ENCODE measurements at regions not wholly inside any gene's neighbourhood (a gene's known extent, or its start where the extent isn't known, plus 50 kb on each side); places are given as distances from the start of the nearest gene placed in this dataset.
A peak's percentile ranks its signal among the peaks of the same experiment; 100 is the strongest.

- DNase-seq (ENCODE audit: low read depth) = no peak
- H3K27me3 ChIP-seq (ENCODE audit: control insufficient read depth, insufficient read depth, low read length) = no peaks in the 10 kb centered on the region
- H3K36me3 ChIP-seq (ENCODE audit: control insufficient read depth, insufficient read depth, low read length) = no peaks in the 10 kb centered on the region
- no peak for TF ChIP-seq CTCF (IDR thresholded peaks at IDR 0.05; ENCODE audit: insufficient read depth, low read length, severe bottlenecking)
- no peak overlapping the region for H3K4me3 ChIP-seq (ENCODE audit: low read depth, low read length)
- no peak for FAIRE-seq
These were observed 211.1 kb upstream of the RNF32 start for GRCh38 chr7:156429514-156429913.

DNA sequence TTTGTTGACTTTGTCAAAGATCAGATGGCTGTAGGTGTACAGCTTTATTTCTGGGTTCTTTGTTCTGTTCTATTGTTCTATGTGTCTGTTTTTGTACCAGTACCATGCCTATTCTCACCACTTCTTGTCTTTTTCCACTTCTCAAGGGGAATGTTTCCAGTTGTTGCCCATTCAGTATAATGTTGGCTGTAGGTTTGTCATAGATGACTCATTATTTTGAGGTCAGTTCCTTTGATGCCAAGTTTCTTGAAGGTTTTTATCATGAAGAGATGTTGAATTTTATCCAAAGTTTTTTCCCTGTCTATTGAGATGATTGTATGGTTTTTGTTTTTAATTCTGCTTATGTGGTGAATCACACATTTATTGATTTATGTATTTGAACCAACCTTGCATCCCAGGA lies 216.7 kb upstream of the RNF32 start:
- H3K27me3 ChIP-seq (ENCODE audit: control insufficient read depth, insufficient read depth, low read length) = no peaks in the 10 kb centered on the region
- DNase-seq (ENCODE audit: low read depth) (peak; percentile 5), FAIRE-seq (no peak)
- no peak for TF ChIP-seq CTCF (IDR thresholded peaks at IDR 0.05; ENCODE audit: insufficient read depth, low read length, severe bottlenecking)
- H3K36me3 ChIP-seq (ENCODE audit: control insufficient read depth, insufficient read depth, low read length) = no peaks in the 10 kb centered on the region
- no peak overlapping the region for H3K4me3 ChIP-seq (ENCODE audit: low read depth, low read length)

DNA sequence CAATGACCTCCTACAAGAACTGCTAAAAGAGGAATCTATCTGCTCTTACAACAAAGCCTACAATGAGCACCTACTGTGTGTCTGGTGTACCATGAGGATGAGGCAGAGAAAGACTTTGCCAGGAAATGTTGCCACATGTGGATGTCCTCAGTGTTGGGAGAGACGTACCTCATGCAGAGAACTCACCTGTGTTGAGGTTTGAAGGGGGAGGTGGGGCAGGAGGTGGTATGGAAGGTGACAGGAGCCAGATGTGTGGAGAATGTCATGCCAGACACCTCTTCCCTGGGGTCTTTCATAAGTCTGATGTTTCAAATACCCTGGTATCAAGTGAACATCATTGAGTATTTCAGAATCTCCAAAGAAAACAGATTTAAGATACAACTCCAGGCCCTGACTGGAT lies 220.1 kb upstream of the RNF32 start:
- DNase-seq (ENCODE audit: low read depth) = no peak
- peak; percentile 64 for FAIRE-seq
- H3K36me3 ChIP-seq (ENCODE audit: control insufficient read depth, insufficient read depth, low read length) = no peaks in the 10 kb centered on the region

GRCh38 chr7:156419782-156420181 lies 220.8 kb upstream of the RNF32 start:
- Histone ChIP-seq H3K4me3 (ENCODE audit: low read depth, low read length) (no peak overlapping the region), H3K36me3 (ENCODE audit: control insufficient read depth, insufficient read depth, low read length) (no peaks in the 10 kb centered on the region), H3K27me3 (ENCODE audit: control insufficient read depth, insufficient read depth, low read length) (no peaks in the 10 kb centered on the region)
- no peak for TF ChIP-seq CTCF (IDR thresholded peaks at IDR 0.05; ENCODE audit: insufficient read depth, low read length, severe bottlenecking)
- DNase-seq (ENCODE audit: low read depth) = no peak
- FAIRE-seq = no peak

More for the DNA sequence above, 220.1 kb upstream of the RNF32 start:
- TF ChIP-seq CTCF (IDR thresholded peaks at IDR 0.05; ENCODE audit: insufficient read depth, low read length, severe bottlenecking) = no peak
- Histone ChIP-seq H3K27me3 (ENCODE audit: control insufficient read depth, insufficient read depth, low read length) (no peaks in the 10 kb centered on the region), H3K4me3 (ENCODE audit: low read depth, low read length) (no peak overlapping the region)

DNA sequence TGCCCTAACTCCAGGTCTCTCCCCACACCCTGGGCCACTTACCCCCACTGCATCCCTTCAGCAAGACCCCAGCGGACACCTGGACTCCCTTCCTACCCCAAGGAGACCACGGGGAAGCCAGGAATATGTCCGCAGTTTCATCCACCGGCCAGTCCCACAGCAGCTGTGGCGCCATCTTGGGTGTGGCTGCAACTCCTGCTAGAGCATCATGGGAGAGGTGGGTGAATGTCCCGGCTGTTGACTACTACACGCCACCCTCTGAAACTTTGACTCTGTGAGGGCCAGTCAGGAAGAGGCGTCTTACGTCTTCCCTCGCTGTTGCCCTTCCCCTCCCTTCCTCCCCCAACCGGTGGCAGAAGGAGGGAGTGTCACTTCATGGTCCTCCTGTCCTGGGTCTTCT lies 238.3 kb upstream of the RNF32 start:
- no peaks in the 10 kb centered on the region for H3K27me3 ChIP-seq (ENCODE audit: control insufficient read depth, insufficient read depth, low read length)
- no peak overlapping the region for H3K4me3 ChIP-seq (ENCODE audit: low read depth, low read length)
- FAIRE-seq (no peak), DNase-seq (ENCODE audit: low read depth) (no peak)
- no peak for TF ChIP-seq CTCF (IDR thresholded peaks at IDR 0.05; ENCODE audit: insufficient read depth, low read length, severe bottlenecking)
- H3K36me3 ChIP-seq (ENCODE audit: control insufficient read depth, insufficient read depth, low read length) = no peaks in the 10 kb centered on the region

- no peak overlapping the region for H3K4me3 ChIP-seq (ENCODE audit: low read depth, low read length)
- TF ChIP-seq CTCF (IDR thresholded peaks at IDR 0.05; ENCODE audit: insufficient read depth, low read length, severe bottlenecking) = no peak
- H3K36me3 ChIP-seq (ENCODE audit: control insufficient read depth, insufficient read depth, low read length) = no peaks in the 10 kb centered on the region
- FAIRE-seq (no peak), DNase-seq (ENCODE audit: low read depth) (no peak)
- no peaks in the 10 kb centered on the region for H3K27me3 ChIP-seq (ENCODE audit: control insufficient read depth, insufficient read depth, low read length)
These were observed 239.0 kb upstream of the RNF32 start for GRCh38 chr7:156401617-156402016.

All from bronchial epithelial cell (primary cell).